GM21529 (cell line): ENCODE measurements at regions not wholly inside any gene's neighbourhood (a gene's known extent, or its start where the extent isn't known, plus 50 kb on each side); places are given as distances from the start of the nearest gene placed in this dataset.

Experiments used
- ATAC-seq: cut with Tn5 transposase; IDR thresholded peaks from one replicate; pipeline ENCODE4 v1.9.1; 2021; ENCODE audit not compliant: unreplicated experiment

DNA sequence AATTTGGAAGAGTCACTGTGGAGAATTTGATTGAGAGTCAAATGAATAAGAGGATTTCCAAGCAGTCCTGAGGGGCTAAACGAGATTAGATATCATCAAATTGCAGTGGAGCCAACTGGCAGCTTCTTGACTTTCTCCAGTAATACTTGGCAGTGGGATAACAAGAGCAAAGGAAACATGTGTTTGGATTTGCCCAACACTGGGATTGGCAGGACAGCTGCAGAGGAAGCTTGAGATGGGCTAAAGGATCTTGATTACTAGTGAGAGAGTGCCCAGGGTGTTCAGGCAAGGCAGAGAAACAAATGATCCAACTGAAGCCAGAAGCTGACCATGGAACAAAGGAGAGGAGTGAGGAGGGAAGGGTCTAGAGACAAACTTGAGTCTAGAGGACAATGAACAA lies 356.0 kb upstream of the ISL1 start:
- ATAC-seq = no peak

DNA sequence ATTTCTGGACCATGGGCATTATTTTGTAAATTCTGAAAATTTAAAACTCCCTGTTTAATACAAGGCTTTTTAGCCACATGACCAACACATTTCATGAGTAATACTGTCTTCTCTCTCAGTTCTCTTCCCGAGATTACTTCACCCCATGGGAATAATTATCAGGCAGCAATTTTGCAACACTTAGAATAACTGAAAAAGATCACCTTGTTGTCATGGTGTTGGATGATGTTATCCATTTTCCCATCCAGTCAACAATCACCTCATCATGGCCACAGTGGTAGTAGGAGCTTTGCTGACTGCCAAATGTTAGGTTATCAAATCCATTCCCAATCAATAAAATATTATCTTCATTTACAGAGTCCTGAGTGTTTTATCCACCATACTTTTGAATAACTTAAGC lies 354.9 kb upstream of the ISL1 start:
- no peak for ATAC-seq

DNA sequence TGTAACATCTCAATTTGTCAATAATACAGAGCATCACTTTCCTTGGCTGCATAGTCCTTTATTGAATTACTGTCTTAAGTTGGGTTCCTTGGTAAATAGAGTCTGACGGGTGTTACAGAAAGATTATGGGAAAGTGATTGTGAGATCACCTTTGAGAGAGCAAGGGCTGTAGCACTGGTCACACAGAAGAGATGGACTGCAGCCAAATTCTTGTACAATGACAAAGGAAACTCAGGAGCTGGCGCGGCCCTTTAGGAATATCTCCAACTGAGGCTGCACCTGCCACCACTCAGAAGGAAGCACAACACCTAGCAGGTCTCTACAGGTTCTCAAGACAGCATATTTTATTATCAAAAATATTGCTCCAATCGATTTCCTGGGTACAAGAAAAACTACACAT lies 350.0 kb upstream of the ISL1 start:
- no peak for ATAC-seq

DNA sequence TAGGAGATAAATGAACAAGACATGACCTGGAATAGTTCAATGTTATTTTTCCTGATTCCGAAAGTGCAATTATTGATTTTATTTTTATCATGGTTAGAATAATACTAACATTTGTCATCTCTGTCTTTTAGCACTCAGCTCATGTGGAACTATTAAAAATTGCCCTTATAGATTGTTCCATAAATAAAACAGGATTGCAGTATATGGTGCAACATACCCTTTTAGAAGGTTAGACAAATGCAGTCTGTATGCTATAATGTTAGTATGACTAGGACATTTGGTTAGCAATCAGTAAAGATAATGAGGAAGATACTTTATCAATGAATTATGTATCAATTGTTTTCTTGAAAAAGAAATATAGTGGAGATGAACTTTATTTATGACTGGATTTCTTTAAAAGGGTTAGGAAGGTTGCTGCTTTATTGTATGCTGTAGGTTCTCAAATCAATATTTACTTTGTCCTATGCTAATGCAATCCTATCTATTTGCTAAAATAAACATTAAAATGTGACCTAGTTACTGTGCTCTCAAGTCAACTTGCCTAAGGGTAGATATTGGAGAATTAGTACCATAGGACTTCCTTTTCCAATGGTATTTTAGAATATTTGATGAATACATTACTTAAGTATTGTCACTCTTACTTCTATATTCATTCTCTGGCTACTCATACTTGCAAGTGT lies 348.9 kb upstream of the ISL1 start:
- ATAC-seq = no peak

DNA sequence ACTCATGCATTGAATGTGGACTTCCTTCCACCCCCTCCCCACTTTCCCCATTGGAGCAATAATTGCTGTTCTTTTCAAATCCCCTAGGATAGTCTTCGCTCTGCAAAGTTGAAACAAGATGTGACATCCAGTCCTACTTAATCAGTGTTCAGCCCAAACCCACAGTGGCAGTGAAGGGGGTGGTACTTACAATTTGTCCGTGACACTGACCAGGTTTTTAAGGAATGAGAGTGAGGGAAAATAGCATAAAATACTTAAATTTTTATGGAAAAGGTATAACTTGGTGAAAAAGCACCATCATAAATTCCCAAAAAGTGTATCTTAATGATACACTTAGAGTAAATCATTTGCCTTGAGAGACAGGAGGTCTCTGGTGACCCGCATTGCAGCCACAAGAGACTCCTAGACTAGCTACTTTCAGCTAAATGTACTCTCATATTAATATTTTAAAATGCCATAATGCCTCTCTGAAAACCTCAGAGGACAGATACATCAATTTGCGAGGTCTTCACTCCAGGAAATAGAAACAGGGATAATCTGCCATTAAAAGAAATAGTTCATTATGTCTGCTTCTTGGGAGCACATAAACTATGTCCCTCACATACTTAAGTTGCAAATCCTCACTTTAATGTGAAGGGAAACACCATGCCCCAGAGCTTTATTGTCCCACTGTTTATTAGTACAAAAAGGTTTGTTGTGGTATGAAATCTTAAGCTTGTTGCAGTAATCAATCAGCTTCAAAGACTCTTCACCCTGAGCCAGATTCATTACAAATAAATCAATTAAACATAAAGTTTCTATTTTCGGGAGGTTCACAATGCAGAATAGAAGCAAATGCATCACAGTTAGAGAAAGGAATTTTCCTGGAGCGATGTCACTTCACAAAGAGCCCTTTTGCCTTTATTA lies 343.6 kb upstream of the ISL1 start:
- ATAC-seq = no peak

DNA sequence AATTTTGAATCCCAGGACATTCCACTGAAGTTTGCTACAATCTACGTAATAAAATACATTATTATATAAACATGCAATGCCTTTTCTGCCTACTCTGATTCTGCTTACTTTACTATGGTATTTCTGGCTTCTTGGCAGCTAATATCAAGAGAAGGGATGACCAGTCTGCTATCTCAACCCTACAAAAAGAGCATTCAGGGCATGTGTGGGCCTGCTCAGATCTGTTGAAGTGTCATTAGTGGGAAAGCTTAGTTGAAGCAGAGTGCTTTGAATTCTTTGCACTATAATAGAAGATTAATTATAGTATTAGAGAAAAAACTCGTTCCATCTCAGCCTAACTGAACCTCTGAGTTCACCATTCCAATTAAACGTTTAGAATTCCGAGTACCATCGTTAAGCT lies 339.5 kb upstream of the ISL1 start:
- no peak for ATAC-seq

DNA sequence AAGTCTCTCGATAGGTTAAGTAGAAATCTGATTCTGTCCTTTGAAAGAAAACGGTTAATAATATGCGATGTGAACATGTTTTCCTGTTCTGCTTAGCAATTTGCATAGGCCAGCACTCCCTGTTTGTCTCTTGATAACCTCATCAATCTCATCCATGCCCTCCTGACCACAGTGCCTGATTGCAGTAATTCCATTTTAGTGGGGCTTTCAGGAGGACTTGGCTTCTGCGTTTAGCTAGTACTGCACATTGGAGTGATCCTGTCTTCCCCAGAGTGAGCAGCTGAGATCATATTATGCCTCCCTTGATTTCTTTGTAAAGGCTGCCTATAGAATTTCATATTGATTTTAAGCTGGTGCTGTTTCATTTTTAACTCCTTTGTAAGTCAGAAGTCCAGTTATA lies 335.9 kb upstream of the ISL1 start:
- no peak for ATAC-seq

DNA sequence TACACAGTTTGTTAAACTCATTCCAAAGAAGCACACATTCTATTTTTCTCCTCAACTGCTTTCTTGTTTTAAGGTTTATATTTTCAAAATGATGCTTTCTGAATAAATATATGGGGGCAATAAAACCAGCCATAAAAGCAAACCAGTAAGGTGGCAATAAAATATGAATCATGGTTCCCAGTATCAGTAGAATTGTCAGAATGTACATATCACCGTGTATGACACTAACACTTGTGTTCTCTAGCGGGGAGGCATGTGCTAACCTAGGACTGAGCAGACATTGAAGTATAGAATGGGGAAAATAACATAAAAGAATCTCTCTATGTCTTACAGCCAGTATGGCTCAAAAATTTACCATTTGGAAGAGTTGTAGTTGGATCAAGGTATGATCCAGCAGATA lies 329.9 kb upstream of the ISL1 start:
- ATAC-seq = no peak

DNA sequence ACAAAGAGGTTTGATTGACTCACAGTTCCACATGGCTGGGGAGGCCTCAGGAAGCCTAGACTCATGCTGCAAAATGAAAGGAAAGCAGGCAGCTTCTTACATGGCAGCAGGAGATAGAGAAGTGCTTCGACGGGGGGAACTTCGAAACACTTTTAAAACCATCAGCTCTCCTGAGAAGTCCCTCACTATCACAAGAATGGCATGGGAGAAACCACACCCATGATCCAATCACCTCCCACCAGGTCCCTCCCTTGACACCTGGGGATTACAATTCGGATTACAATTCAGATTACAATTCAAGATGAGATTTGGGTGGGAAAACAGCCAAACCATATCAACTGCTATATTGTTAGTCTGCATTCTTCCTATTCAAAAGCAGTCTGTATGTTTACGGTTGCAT lies 322.3 kb upstream of the ISL1 start:
- ATAC-seq = no peak

DNA sequence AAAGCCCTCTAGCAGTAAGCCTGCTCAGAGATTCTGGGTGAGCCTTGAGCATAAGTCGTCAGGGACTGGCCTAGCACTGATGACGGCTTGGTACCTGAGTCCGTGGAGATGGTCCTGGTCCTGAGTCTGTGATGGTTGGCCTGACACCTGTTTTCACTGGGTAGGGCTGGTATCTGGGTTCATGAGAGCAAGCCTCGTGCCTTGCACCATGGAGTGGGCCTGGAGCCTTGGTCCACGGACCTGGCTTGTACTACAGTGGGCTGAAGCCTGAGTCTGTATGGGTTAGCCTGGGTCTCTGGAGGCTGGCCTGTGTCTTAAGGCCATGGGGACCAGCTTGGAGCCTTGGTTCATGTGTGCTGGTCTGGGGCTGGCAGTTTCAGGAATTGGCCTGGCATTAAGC lies 310.3 kb upstream of the ISL1 start:
- no peak for ATAC-seq

DNA sequence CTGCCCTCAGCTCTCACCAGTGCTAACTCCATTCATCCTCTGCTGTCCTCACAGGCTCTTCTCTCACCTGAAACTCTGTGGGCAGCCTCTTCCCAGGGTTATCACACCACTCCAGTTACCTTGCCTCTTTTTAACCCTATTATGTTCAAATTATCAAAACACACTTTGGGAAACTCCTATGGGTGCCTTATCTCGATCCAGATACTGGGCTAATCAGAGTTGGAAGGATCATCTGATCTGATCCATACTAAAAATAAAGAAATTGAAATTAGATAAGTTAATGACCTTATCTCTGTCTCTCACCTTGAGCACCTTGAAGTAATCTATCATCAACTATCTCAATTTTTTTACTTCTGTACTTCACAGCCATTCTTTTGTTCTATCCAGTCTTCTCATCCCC lies 300.5 kb upstream of the ISL1 start:
- ATAC-seq = no peak

DNA sequence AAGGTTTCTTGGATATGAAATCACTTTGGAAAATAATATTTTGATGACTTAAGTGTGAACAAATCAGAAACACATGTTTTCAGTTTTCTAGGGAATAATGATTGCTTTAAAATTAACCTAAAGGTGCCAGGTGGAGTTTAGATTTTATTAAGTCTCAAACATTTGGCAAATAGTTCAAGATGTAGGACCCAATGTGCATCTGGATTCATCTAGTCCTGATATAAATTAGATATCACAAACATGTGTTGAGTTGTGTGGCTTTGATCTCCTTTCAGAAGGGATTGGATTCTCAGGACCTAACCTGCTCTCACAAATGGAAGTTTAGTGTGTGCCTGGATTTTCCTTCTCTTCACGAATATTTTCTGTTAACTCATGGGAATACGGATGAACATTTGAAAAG lies 291.4 kb upstream of the ISL1 start:
- ATAC-seq = no peak

DNA sequence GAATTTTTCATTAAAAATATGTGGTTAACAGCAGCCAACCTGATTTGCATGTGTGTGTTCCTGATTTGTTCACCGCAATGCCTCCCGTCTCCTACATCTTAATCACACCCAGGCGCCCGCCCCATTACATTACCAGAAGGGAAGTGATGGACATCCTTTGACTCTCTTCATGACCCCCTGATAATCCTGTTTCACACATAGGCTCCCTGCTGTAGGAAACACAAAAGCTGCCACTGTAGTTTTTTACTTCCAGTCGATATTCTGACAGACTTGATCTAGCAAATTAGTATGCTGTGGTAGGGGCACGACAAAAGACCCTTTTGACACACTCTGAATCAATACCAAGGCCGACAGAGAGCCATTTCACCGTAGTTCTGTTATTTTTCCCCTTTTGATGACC lies 287.8 kb upstream of the ISL1 start:
- no peak for ATAC-seq

DNA sequence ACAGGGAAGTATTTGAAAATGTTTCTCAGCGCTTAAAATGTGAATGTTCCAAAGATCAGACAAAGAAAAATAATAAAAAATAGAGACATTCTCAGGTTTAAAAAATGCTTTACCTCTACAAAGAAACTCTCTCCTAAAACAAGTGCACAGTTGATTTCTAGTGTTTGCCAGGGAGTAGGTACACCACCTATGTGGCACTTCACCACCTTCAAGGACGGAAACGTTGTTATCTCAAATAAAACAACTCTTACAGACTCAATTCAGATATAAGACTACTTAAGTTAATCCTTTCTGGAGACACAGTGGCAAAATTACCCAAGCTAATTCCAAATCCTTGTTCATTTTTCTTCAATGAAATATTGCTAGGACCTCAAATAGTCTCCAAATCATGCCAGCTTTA lies 286.4 kb upstream of the ISL1 start:
- no peak for ATAC-seq

DNA sequence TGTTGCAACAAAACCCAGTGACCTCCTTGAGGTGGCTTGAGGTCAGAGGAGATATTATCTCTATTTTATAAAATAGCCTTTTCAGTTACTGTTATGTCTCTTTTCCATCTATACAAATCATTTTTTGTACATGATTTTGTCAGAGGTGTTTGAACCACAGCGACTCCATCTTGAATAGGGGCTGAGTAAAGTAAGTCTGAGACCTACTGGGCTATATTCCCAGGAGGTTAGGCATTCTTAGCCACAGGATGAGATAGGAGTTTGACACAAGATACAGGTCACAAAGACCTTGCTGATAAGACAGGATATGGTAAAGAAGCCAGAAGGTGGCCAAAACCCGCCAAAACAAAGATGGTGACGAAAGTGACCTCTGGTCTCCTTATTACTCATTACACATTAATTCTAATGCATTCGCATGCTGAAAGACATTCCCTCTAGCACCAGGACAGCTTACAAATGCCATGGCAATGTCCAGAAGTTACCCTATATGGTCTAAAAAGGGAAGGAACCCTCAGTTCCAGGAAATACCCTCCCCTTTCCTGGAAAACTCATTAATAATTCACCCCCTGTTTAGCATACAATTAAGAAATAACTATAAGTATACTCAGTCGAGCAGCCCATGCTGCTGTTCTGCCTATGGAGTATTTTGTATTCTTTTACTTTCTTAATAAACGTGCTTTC lies 283.9 kb upstream of the ISL1 start:
- ATAC-seq = no peak

DNA sequence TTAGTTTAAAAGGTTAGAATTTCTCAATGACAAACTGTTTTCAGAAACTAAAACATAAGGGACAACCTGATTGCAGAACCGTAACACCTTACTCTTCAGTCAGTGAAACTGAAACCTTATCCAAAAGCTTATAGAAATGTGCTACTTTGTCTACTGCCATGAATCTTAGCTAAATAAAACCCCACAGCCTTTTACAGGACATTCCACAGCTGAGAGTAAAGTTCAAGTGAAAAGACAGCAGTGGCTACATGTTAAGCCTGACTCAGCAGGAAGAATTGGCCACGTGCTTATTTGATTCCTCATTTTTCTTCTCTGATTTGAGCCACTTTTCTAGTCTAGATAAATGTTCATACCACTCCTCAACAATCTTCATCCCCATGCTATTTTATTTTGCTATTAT lies 278.7 kb upstream of the ISL1 start:
- ATAC-seq = no peak

DNA sequence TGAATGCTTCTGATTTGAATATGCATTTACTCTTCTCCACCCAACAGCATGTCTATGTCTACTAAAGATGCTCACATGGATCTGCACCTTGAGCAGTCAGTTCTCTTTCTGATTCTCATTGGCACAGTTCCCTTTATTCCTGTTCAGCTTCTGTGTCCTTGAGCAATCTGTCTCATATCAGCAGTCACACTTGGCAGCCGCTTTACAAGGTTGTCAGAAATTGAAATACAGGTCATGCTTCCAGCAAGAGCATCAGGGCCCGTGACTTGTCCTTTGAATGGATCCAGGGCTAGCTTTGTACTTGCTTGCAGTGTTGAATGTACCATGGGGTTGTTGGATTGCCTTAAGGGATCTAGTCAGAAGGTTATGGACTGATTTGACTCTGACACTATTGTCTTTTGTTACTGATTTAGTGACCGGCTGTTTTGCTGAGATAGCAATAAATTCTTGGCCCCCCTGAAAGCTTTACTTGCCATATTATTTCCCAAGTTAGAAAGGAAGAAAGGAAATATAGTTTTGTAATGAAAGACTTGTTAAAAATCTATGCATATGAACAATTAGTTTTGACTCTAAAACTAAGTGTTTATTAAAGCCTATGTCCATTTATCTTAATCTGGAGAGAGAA lies 273.4 kb upstream of the ISL1 start:
- ATAC-seq = no peak

DNA sequence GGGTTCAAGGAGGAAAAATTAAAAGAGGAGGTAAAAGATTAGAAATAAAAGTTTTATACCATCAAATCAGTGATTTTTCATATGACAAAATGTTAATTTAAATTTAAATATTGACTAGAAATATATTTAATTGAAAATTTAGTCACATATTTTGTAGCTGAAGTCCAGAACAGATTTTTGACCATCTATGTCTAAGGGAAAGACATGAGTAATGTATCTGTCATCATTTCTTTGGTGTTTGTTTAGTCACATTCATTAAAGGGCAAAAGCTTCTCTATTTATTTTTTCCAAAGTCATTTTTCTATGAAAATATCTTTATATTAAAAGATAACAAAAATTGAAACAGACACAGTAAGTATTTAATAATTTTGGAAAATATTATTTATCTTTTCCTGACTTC lies 252.0 kb upstream of the ISL1 start:
- ATAC-seq = no peak

DNA sequence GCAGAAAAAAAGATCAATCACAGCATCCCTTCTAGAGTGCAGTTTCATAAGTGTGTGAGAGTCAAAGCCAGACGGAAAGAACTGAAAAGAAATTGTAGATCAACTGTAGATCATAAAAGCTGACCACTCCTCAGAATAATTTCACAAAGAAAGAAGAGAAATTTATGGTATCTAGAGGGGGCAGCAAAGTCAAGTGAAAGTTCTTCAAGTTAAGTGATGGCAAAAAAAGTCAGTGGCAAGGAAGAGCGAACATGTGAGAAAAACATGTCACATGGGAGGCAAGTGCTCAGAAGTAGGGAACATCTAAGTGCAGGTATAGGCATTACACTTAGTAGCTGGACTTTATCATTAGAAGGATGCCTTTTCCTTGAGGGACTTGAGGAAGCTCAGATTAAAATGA lies 245.1 kb upstream of the ISL1 start:
- no peak for ATAC-seq

DNA sequence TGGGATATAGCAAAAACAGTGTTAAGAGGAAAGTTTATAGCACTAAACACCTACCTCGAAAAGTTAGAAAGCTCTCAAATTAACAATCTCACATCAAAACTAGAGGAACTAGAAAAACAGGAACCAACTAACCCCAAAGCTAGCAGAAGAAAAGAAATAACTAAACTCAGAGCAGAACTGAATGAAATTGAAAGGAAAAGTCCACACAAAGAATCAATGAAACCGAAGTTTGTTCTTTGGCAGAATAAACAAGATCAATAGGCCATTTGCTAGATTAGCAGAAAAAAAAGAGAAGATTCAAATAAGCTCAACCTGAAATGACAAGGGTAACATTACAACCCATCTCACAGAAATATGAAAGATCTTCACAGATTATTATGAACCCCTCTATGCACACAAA lies 234.8 kb upstream of the ISL1 start:
- no peak for ATAC-seq

DNA sequence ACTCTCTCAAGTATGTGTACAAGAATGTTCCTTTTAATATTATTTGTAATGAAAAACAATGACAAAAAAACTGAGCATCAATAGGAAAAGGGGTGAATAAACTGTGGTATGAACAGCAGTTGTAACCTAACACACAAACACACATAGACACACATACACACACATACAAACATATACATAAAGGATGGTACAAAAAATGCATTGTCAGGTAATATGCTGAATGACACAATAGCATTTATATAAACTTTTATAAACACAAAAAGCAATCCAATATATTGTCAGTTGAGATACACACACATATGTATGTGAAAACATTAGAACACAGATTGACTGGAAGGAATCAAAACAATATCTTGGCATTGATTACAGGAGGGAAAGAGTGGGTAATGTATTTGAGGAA lies 227.0 kb upstream of the ISL1 start:
- ATAC-seq = no peak

DNA sequence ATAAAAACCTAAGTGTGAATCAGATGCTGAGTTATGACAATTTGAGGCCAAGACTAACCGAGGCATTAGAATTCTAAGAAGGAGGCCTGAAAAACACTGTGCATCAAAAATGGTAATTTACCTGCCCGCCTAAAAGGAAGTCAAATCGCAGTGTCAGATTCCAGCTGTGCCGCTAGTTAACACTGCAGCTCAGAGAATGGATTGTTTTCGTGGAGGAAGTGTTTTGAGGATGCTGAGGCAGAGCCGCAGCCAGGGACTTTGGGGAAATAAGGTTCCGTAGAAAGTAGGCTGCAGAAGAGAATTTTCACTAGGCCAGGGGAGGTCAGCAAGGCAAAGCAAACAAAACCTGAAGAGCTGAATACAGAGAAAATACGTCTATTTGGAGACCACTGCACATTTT lies 226.4 kb upstream of the ISL1 start:
- ATAC-seq = no peak
